ENCODE measurements at regions not wholly inside any gene's neighbourhood (a gene's known extent, or its start where the extent isn't known, plus 50 kb on each side); places are given as distances from the start of the nearest gene placed in this dataset.

DNA sequence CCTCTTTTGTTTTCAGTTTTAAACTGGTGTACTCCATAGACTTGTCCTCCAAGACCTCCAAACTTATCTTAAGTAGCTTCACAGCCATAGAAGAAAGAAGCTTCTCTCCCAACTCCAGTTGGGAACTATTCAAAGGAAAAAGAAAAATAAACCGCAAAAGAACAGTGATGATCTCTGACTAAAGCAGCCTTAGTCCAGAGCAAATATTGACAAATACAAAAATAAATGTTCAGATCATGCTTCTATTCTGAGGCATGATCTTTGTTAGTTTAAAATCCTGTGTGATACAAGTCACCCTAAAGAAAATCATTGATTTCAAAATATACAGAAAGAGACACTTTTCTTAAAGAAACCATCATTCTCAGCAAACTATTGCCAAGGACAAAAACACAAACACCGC, 373.0 kb upstream of the SMIM30 start:
- no peak overlapping the region for H3K4me2 ChIP-seq (ENCODE audit: low read length)
- H4K91ac ChIP-seq (ENCODE audit: low read depth, low read length), result no peak overlapping the region
- H3K27me3 ChIP-seq (ENCODE audit: insufficient read depth, low read length), result no peaks in the 10 kb centered on the region
- H4K8ac ChIP-seq (ENCODE audit: low read depth, low read length), result no peak overlapping the region
- DNase-seq, result no peak
- H3K14ac ChIP-seq (ENCODE audit: low read length), result no peak overlapping the region
- H3K36me3 ChIP-seq (ENCODE audit: control insufficient read depth in 1 of 2, insufficient read depth in 2 of 2, low read length in 2 of 2), result no peaks in the 10 kb centered on the region
- no peak overlapping the region for H2BK120ac ChIP-seq (ENCODE audit: insufficient read depth, low read length, poor library complexity)
- no peak overlapping the region for H3K18ac ChIP-seq (ENCODE audit: low read length)
- no CpG with 5 or more reads among the region's 2 CpGs for WGBS (ENCODE audit: extremely low coverage, insufficient coverage, insufficient read length)
- H3K9me3 ChIP-seq (ENCODE audit: insufficient read depth, low read depth, low read length), result peaks cover 11% of the 10 kb centered on the region
- H2BK5ac ChIP-seq (ENCODE audit: low read depth, low read length, poor library complexity), result no peak overlapping the region
- H3K4ac ChIP-seq (ENCODE audit: low read depth, low read length), result no peak overlapping the region
- H3K79me1 ChIP-seq (ENCODE audit: low read length), result no peaks in the 10 kb centered on the region
- H2AFZ ChIP-seq (ENCODE audit: insufficient read depth, low read length, poor library complexity), result no peak overlapping the region
- H2AK5ac ChIP-seq (ENCODE audit: low read length), result no peak overlapping the region
- H2BK12ac ChIP-seq (ENCODE audit: low read length), result no peak overlapping the region
- H3K9ac ChIP-seq (ENCODE audit: low read length), result no peak overlapping the region
- H4K12ac ChIP-seq (ENCODE audit: low read depth, low read length), result no peak overlapping the region
- H3K4me1 ChIP-seq (ENCODE audit: control insufficient read depth in 1 of 2, insufficient read depth in 2 of 2, low read length in 2 of 2), result no peaks in the 10 kb centered on the region
- no peak overlapping the region for H3K27ac ChIP-seq (ENCODE audit: low read depth, low read length)
- H3K4me3 ChIP-seq (ENCODE audit: low read depth, low read length), result no peak overlapping the region
- H3K23ac ChIP-seq (ENCODE audit: low read length), result no peak overlapping the region
- H3K79me2 ChIP-seq (ENCODE audit: control insufficient read depth, insufficient read depth, low read length, poor library complexity), result no peaks in the 10 kb centered on the region

- H3K27ac ChIP-seq (ENCODE audit: low read depth, low read length), result no peak overlapping the region
- no peak overlapping the region for H4K12ac ChIP-seq (ENCODE audit: low read depth, low read length)
- H2AFZ ChIP-seq (ENCODE audit: insufficient read depth, low read length, poor library complexity), result no peak overlapping the region
- H4K91ac ChIP-seq (ENCODE audit: low read depth, low read length), result no peak overlapping the region
- no peak overlapping the region for H3K4me3 ChIP-seq (ENCODE audit: low read depth, low read length)
- H3K79me2 ChIP-seq (ENCODE audit: control insufficient read depth, insufficient read depth, low read length, poor library complexity), result no peaks in the 10 kb centered on the region
- H3K9me3 ChIP-seq (ENCODE audit: insufficient read depth, low read depth, low read length), result peaks cover 11% of the 10 kb centered on the region
- no peak overlapping the region for H3K14ac ChIP-seq (ENCODE audit: low read length)
- no peak overlapping the region for H2AK5ac ChIP-seq (ENCODE audit: low read length)
- H3K9ac ChIP-seq (ENCODE audit: low read length), result no peak overlapping the region
- no peak overlapping the region for H4K8ac ChIP-seq (ENCODE audit: low read depth, low read length)
- H2BK5ac ChIP-seq (ENCODE audit: low read depth, low read length, poor library complexity), result no peak overlapping the region
- DNase-seq, result no peak
- H3K18ac ChIP-seq (ENCODE audit: low read length), result no peak overlapping the region
- H3K4me1 ChIP-seq (ENCODE audit: control insufficient read depth in 1 of 2, insufficient read depth in 2 of 2, low read length in 2 of 2), result no peaks in the 10 kb centered on the region
- no peaks in the 10 kb centered on the region for H3K36me3 ChIP-seq (ENCODE audit: control insufficient read depth in 1 of 2, insufficient read depth in 2 of 2, low read length in 2 of 2)
- no peak overlapping the region for H3K4me2 ChIP-seq (ENCODE audit: low read length)
- WGBS (ENCODE audit: extremely low coverage, insufficient coverage, insufficient read length), result no CpG with 5 or more reads among the region's 16 CpGs
- no peak overlapping the region for H2BK12ac ChIP-seq (ENCODE audit: low read length)
- H2BK120ac ChIP-seq (ENCODE audit: insufficient read depth, low read length, poor library complexity), result no peak overlapping the region
- H3K4ac ChIP-seq (ENCODE audit: low read depth, low read length), result no peak overlapping the region
- H3K27me3 ChIP-seq (ENCODE audit: insufficient read depth, low read length), result no peaks in the 10 kb centered on the region
- H3K79me1 ChIP-seq (ENCODE audit: low read length), result no peaks in the 10 kb centered on the region
- no peak overlapping the region for H3K23ac ChIP-seq (ENCODE audit: low read length)
Observed at GRCh38 chr7:113487925-113488731, 369.8 kb upstream of the SMIM30 start.

DNA sequence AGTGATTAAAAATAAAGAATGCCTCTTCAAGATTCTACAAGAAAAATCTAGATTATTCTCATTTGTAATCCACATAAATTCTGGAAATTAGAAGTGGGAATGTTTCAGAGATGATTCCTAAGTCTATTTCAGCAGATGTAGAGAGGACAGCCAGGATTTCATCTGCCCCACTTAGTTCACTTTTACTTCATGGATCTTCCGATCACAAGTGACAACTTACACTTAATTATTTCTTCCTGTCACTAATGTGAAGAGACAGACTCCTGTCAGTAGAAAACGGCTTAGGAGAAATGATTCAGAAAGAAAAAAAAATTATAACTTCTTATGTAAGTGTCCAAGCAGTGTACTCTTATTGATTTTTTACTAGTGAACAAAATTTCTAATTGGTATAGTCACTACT, 368.2 kb upstream of the SMIM30 start:
- H3K14ac ChIP-seq (ENCODE audit: low read length), result no peak overlapping the region
- DNase-seq, result no peak
- H3K27ac ChIP-seq (ENCODE audit: low read depth, low read length), result no peak overlapping the region
- H2BK5ac ChIP-seq (ENCODE audit: low read depth, low read length, poor library complexity), result no peak overlapping the region
- H2AK5ac ChIP-seq (ENCODE audit: low read length), result no peak overlapping the region
- no peak overlapping the region for H2BK120ac ChIP-seq (ENCODE audit: insufficient read depth, low read length, poor library complexity)
- no peak overlapping the region for H3K9ac ChIP-seq (ENCODE audit: low read length)
- no peak overlapping the region for H3K4me2 ChIP-seq (ENCODE audit: low read length)
- no peak overlapping the region for H2BK12ac ChIP-seq (ENCODE audit: low read length)
- no peak overlapping the region for H2AFZ ChIP-seq (ENCODE audit: insufficient read depth, low read length, poor library complexity)
- no peak overlapping the region for H4K12ac ChIP-seq (ENCODE audit: low read depth, low read length)
- H3K4me1 ChIP-seq (ENCODE audit: control insufficient read depth in 1 of 2, insufficient read depth in 2 of 2, low read length in 2 of 2), result no peaks in the 10 kb centered on the region
- no peaks in the 10 kb centered on the region for H3K27me3 ChIP-seq (ENCODE audit: insufficient read depth, low read length)
- peaks cover 11% of the 10 kb centered on the region for H3K9me3 ChIP-seq (ENCODE audit: insufficient read depth, low read depth, low read length)
- H3K4ac ChIP-seq (ENCODE audit: low read depth, low read length), result no peak overlapping the region
- H3K79me2 ChIP-seq (ENCODE audit: control insufficient read depth, insufficient read depth, low read length, poor library complexity), result no peaks in the 10 kb centered on the region
- no peaks in the 10 kb centered on the region for H3K79me1 ChIP-seq (ENCODE audit: low read length)
- no peak overlapping the region for H4K91ac ChIP-seq (ENCODE audit: low read depth, low read length)
- no CpG with 5 or more reads among the region's 2 CpGs for WGBS (ENCODE audit: extremely low coverage, insufficient coverage, insufficient read length)
- H4K8ac ChIP-seq (ENCODE audit: low read depth, low read length), result no peak overlapping the region
- H3K4me3 ChIP-seq (ENCODE audit: low read depth, low read length), result no peak overlapping the region
- H3K36me3 ChIP-seq (ENCODE audit: control insufficient read depth in 1 of 2, insufficient read depth in 2 of 2, low read length in 2 of 2), result no peaks in the 10 kb centered on the region
- H3K23ac ChIP-seq (ENCODE audit: low read length), result no peak overlapping the region
- H3K18ac ChIP-seq (ENCODE audit: low read length), result no peak overlapping the region

DNA sequence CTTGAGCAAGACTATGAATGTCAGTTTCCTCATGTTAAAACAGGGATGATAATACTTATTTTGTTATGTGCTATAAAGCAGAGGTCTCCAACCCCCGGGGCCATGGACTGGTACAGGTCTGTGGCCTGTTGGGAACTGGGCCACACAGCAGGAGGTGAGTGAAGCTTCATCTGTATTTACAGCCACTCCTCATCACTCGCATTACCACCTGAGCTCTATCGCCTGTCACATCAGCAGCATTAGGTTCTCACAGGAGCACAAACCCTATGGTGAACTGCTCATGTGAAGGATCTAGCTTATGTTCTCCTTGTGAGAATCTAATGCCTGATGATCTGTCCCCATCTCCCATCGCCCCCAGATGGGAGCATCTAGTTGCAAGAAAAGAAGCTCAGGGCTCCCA, 365.3 kb upstream of the SMIM30 start:
- H2BK12ac ChIP-seq (ENCODE audit: low read length), result no peak overlapping the region
- H3K4me2 ChIP-seq (ENCODE audit: low read length), result no peak overlapping the region
- H3K4me3 ChIP-seq (ENCODE audit: low read depth, low read length), result no peak overlapping the region
- H2AFZ ChIP-seq (ENCODE audit: insufficient read depth, low read length, poor library complexity), result no peak overlapping the region
- no peak overlapping the region for H3K4ac ChIP-seq (ENCODE audit: low read depth, low read length)
- no peaks in the 10 kb centered on the region for H3K36me3 ChIP-seq (ENCODE audit: control insufficient read depth in 1 of 2, insufficient read depth in 2 of 2, low read length in 2 of 2)
- no CpG with 5 or more reads among the region's 4 CpGs for WGBS (ENCODE audit: extremely low coverage, insufficient coverage, insufficient read length)
- no peak overlapping the region for H4K8ac ChIP-seq (ENCODE audit: low read depth, low read length)
- no peaks in the 10 kb centered on the region for H3K79me1 ChIP-seq (ENCODE audit: low read length)
- H3K27ac ChIP-seq (ENCODE audit: low read depth, low read length), result no peak overlapping the region
- H3K79me2 ChIP-seq (ENCODE audit: control insufficient read depth, insufficient read depth, low read length, poor library complexity), result no peaks in the 10 kb centered on the region
- H4K12ac ChIP-seq (ENCODE audit: low read depth, low read length), result no peak overlapping the region
- H3K14ac ChIP-seq (ENCODE audit: low read length), result no peak overlapping the region
- H4K91ac ChIP-seq (ENCODE audit: low read depth, low read length), result no peak overlapping the region
- H2BK5ac ChIP-seq (ENCODE audit: low read depth, low read length, poor library complexity), result no peak overlapping the region
- H3K18ac ChIP-seq (ENCODE audit: low read length), result no peak overlapping the region
- no peak overlapping the region for H3K9ac ChIP-seq (ENCODE audit: low read length)
- no peaks in the 10 kb centered on the region for H3K4me1 ChIP-seq (ENCODE audit: control insufficient read depth in 1 of 2, insufficient read depth in 2 of 2, low read length in 2 of 2)
- H3K27me3 ChIP-seq (ENCODE audit: insufficient read depth, low read length), result no peaks in the 10 kb centered on the region
- H3K9me3 ChIP-seq (ENCODE audit: insufficient read depth, low read depth, low read length), result peaks cover 11% of the 10 kb centered on the region
- DNase-seq, result no peak
- H2AK5ac ChIP-seq (ENCODE audit: low read length), result no peak overlapping the region
- H3K23ac ChIP-seq (ENCODE audit: low read length), result no peak overlapping the region
- H2BK120ac ChIP-seq (ENCODE audit: insufficient read depth, low read length, poor library complexity), result no peak overlapping the region
